ENCODE measurements at regions not wholly inside any gene's neighbourhood (a gene's known extent, or its start where the extent isn't known, plus 50 kb on each side); places are given as distances from the start of the nearest gene placed in this dataset.

- no peak for TF ChIP-seq CTCF (IDR thresholded peaks at IDR 0.05; ENCODE audit: insufficient read depth, low read depth, low read length)
- CTCF ChIA-PET = interaction anchor here (1.0 kb wide), 1 partner anchor 82 kb away, joined by 3 read pairs; no protein-coding TSS in a partner anchor
- peaks cover 2% of the 10 kb centered on the region; the same call in 1 of the 2 replicates for H3K36me3 ChIP-seq (ENCODE audit: control insufficient read depth, insufficient read depth, low read length)
- H3K4me3 ChIP-seq (ENCODE audit: low read depth, low read length) = no peak overlapping the region
- no peaks in the 10 kb centered on the region for H3K27me3 ChIP-seq (ENCODE audit: control insufficient read depth, insufficient read depth, low read length)
- POLR2A ChIA-PET = no interaction called here
- no peak for DNase-seq (ENCODE audit: low read depth)
Observed at GRCh38 chr15:62824111-62825015, 218.2 kb upstream of the TPM1 start.

- ChIA-PET CTCF (interaction anchor here (0.7 kb wide), 1 partner anchor 83 kb away, joined by 3 read pairs; no protein-coding TSS in a partner anchor), POLR2A (no interaction called here)
- no peak overlapping the region for H3K4me3 ChIP-seq (ENCODE audit: low read depth, low read length)
- no peaks in the 10 kb centered on the region for H3K27me3 ChIP-seq (ENCODE audit: control insufficient read depth, insufficient read depth, low read length)
- DNase-seq (ENCODE audit: low read depth) = no peak
- H3K36me3 ChIP-seq (ENCODE audit: control insufficient read depth, insufficient read depth, low read length) = peaks cover 2% of the 10 kb centered on the region; the same call in 1 of the 2 replicates
- no peak for TF ChIP-seq CTCF (IDR thresholded peaks at IDR 0.05; ENCODE audit: insufficient read depth, low read depth, low read length)
Observed at GRCh38 chr15:62825191-62825590, 217.4 kb upstream of the TPM1 start.

- Histone ChIP-seq H3K4me3 (ENCODE audit: low read depth, low read length) (no peak overlapping the region), H3K27me3 (ENCODE audit: control insufficient read depth, insufficient read depth, low read length) (no peaks in the 10 kb centered on the region), H3K36me3 (ENCODE audit: control insufficient read depth, insufficient read depth, low read length) (no peaks in the 10 kb centered on the region)
- POLR2A ChIA-PET = no interaction called here
- DNase-seq (ENCODE audit: low read depth) = no peak
- CTCF ChIA-PET = no interaction called here
- TF ChIP-seq CTCF (IDR thresholded peaks at IDR 0.05; ENCODE audit: insufficient read depth, low read depth, low read length) = no peak
Observed at GRCh38 chr15:62826561-62826960, 216.0 kb upstream of the TPM1 start.

DNA sequence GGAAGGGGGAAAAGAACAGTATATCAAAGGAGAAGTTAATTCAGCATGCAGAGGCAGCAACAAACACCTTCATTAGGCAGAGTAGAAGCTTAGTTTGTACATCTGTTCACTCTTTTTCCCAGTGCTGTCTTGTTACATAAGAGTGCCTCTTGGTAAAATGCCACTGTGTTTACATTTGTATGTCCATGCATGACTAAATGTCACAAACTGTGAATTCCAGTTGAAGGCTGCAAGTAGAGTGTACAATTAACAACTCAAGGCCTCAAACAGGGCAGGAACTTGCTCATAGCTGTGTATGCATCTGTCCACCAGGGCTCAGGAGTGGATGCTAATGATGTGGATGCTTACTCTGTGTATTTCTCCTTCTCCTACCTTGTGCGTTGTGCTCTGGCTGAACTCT, 214.2 kb upstream of the TPM1 start:
- no peak for TF ChIP-seq CTCF (IDR thresholded peaks at IDR 0.05; ENCODE audit: insufficient read depth, low read depth, low read length)
- no peak for DNase-seq (ENCODE audit: low read depth)
- CTCF ChIA-PET = interaction anchor here (0.8 to 1.2 kb wide), 6 partner anchors 12 to 436 kb away, joined by 3 to 4 read pairs (median 3); no protein-coding TSS in a partner anchor
- H3K4me3 ChIP-seq (ENCODE audit: low read depth, low read length) = no peak overlapping the region
- no peaks in the 10 kb centered on the region for H3K27me3 ChIP-seq (ENCODE audit: control insufficient read depth, insufficient read depth, low read length)
- POLR2A ChIA-PET = no interaction called here
- no peaks in the 10 kb centered on the region for H3K36me3 ChIP-seq (ENCODE audit: control insufficient read depth, insufficient read depth, low read length)

GRCh38 chr15:62832231-62832630, 210.3 kb upstream of the TPM1 start:
- POLR2A ChIA-PET = no interaction called here
- no peak for TF ChIP-seq CTCF (IDR thresholded peaks at IDR 0.05; ENCODE audit: insufficient read depth, low read depth, low read length)
- H3K36me3 ChIP-seq (ENCODE audit: control insufficient read depth, insufficient read depth, low read length) = peaks cover 5% of the 10 kb centered on the region

More at GRCh38 chr15:62832231-62832630, 210.3 kb upstream of the TPM1 start:
- no peak overlapping the region for H3K4me3 ChIP-seq (ENCODE audit: low read depth, low read length)
- DNase-seq (ENCODE audit: low read depth) = no peak
- no peaks in the 10 kb centered on the region for H3K27me3 ChIP-seq (ENCODE audit: control insufficient read depth, insufficient read depth, low read length)
- CTCF ChIA-PET = interaction anchor here (0.5 to 1.1 kb wide), 2 partner anchors 15 to 377 kb away, joined by 3 read pairs; no protein-coding TSS in a partner anchor
